HFFc6 (cell line): ENCODE measurements at regions not wholly inside any gene's neighbourhood (a gene's known extent, or its start where the extent isn't known, plus 50 kb on each side); places are given as distances from the start of the nearest gene placed in this dataset.
"Not testable (repeated sequence)": the region's sequence is repeated elsewhere in the genome, so short reads cannot be mapped to it uniquely, and the experiment has no call there.

ENCODE experiments used
- DNase-seq: peaks from one replicate; pipeline ENCODE4 v3.0.0-alpha.2; 2018
- H3K27ac Mint-ChIP-seq: 2 replicates; pipeline ENCODE4 v1.8.0; 2020; ENCODE audit warnings: mild to moderate bottlenecking, mixed read lengths
- H3K27me3 Mint-ChIP-seq: 2 replicates; pipeline ENCODE4 v1.8.0; 2021; ENCODE audit warnings: mild to moderate bottlenecking, moderate library complexity, mixed read lengths; ENCODE audit not compliant: insufficient read depth
- H3K36me3 Mint-ChIP-seq: 2 replicates; pipeline ENCODE4 v1.8.0; 2021; ENCODE audit warnings: low read depth, mixed read lengths
- H3K4me1 Mint-ChIP-seq: 2 replicates; pipeline ENCODE4 v1.8.0; 2020; ENCODE audit warnings: low read depth, mixed read lengths
- H3K4me3 Mint-ChIP-seq: 2 replicates; pipeline ENCODE4 v1.8.0; 2020; ENCODE audit warnings: mild to moderate bottlenecking, moderate library complexity, mixed read lengths
- H3K9me3 Mint-ChIP-seq: 2 replicates; pipeline ENCODE4 v1.8.0; 2020; ENCODE audit warnings: mild to moderate bottlenecking, mixed read lengths
- CTCF ChIP-seq: fragments of 200-600 bp; sonication (generic); IDR thresholded peaks from 2 replicates; pipeline ENCODE4 v1.5.0; 2021; ENCODE audit warnings: antibody characterized with exemption, mild to moderate bottlenecking

DNA sequence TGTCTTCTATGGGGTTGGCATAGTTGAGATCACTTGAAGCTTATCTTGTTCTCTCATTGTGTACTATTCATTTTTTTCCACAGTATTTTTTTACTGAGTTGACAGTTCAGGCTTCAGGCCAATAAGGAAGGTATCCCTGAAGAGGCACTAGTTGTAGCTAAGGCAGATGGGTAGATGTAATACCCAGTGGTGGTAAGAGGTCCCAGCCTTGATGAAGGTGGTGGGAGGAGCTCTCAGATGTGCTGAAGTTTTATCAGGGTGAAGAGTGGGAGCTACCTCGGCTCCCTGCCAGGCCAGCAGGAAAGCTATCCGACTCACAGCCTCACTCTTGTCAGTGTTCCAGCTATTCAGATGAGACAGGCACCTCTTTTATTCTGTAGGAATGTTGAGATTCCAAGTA, 87.7 kb upstream of the UFL1 start:
- no peaks in the 10 kb centered on the region for H3K27me3 Mint-ChIP-seq
- H3K4me1 Mint-ChIP-seq = no peaks in the 10 kb centered on the region
- TF ChIP-seq CTCF = no peak
- H3K4me3 Mint-ChIP-seq = no peak overlapping the region
- H3K9me3 Mint-ChIP-seq = peaks cover 51% of the 10 kb centered on the region
- no peaks in the 10 kb centered on the region for H3K36me3 Mint-ChIP-seq
- DNase-seq = no peak
- no peak overlapping the region for H3K27ac Mint-ChIP-seq

GRCh38 chr6:96436398-96436797, 85.2 kb upstream of the UFL1 start:
- no peak for DNase-seq
- Mint-ChIP-seq H3K9me3 (peaks cover 45% of the 10 kb centered on the region), H3K4me3 (no peak overlapping the region), H3K36me3 (no peaks in the 10 kb centered on the region), H3K27me3 (no peaks in the 10 kb centered on the region), H3K27ac (no peak overlapping the region), H3K4me1 (no peaks in the 10 kb centered on the region)
- TF ChIP-seq CTCF = no peak

DNA sequence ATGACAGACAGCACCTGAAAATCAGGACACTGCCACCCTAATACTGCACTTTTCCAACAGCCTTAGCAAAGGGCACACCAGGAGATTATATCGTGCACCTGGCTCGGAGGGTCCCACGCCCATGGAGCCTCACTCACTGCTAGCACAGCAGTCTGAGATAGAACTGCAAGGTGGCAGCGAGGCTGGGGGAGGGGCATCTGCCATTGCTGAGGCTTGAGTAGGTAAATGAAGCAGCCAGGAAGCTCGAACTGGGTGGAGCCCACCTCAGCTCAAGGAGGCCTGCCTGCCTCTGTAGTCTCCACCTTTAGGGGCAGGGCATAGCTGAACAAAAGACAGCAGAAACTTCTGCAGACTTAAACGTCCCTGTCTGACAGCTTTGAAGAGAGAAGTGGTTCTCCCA, 84.4 kb upstream of the UFL1 start:
- not testable (repeated sequence) for H3K27me3 Mint-ChIP-seq, H3K27ac Mint-ChIP-seq, H3K4me1 Mint-ChIP-seq, DNase-seq, H3K4me3 Mint-ChIP-seq, H3K36me3 Mint-ChIP-seq
- peaks cover 45% of the 10 kb centered on the region for H3K9me3 Mint-ChIP-seq

DNA sequence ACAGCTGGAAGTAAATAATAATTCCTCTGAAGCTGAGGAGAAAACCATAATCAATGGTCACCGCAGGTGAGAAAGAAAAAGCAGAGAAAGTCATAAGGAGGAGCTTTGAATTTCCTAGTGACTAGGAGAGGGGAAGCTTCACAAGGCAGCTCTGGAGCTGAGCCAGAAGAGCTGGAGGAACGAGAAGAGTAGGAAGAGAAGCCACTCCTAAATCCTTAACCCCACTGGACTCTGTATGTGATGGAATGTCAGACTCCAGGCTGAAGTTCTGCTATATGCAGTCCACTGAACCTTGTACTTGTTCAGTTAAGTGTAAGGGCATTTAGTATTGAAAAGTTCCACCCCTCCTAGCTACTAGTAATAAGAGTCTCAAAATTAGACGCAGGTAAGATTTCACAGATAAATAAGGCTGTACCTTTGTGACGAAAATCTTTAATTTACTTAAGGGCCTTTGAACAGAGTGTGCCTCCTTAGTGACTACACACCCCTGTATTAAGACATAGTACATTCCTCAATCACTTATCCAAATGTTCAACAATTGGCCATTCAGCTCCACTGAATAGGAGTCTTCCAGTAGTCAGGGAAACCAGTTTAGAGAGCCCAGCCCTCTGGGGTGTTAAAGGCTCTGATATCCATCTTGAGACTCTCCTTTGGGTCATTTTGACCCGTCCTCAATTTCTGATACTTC, 71.4 kb upstream of the UFL1 start:
- H3K36me3 Mint-ChIP-seq = no peaks in the 10 kb centered on the region
- H3K9me3 Mint-ChIP-seq = peaks cover 9% of the 10 kb centered on the region
- TF ChIP-seq CTCF = no peak
- no peak overlapping the region for H3K27ac Mint-ChIP-seq
- H3K4me1 Mint-ChIP-seq = no peaks in the 10 kb centered on the region
- no peak for DNase-seq
- no peaks in the 10 kb centered on the region for H3K27me3 Mint-ChIP-seq
- no peak overlapping the region for H3K4me3 Mint-ChIP-seq

GRCh38 chr6:96450770-96451130, 70.9 kb upstream of the UFL1 start:
- peaks cover 5% of the 10 kb centered on the region for H3K9me3 Mint-ChIP-seq
- H3K27ac Mint-ChIP-seq = no peak overlapping the region
- no peaks in the 10 kb centered on the region for H3K27me3 Mint-ChIP-seq
- no peaks in the 10 kb centered on the region for H3K36me3 Mint-ChIP-seq
- no peaks in the 10 kb centered on the region for H3K4me1 Mint-ChIP-seq
- no peak for TF ChIP-seq CTCF
- no peak overlapping the region for H3K4me3 Mint-ChIP-seq
- no peak for DNase-seq

- Mint-ChIP-seq H3K4me1 (no peaks in the 10 kb centered on the region), H3K27ac (no peak overlapping the region), H3K9me3 (peaks cover 15% of the 10 kb centered on the region)
These were observed 62.8 kb upstream of the UFL1 start for GRCh38 chr6:96458771-96459170.

More at GRCh38 chr6:96458771-96459170, 62.8 kb upstream of the UFL1 start:
- H3K4me3 Mint-ChIP-seq = no peak overlapping the region
- H3K27me3 Mint-ChIP-seq = no peaks in the 10 kb centered on the region
- DNase-seq = no peak
- no peak for TF ChIP-seq CTCF
- no peaks in the 10 kb centered on the region for H3K36me3 Mint-ChIP-seq
